ENCODE measurements at regions not wholly inside any gene's neighbourhood (a gene's known extent, or its start where the extent isn't known, plus 50 kb on each side); places are given as distances from the start of the nearest gene placed in this dataset.

GRCh38 chr2:12498704-12499103 is 218.0 kb upstream of the TRIB2 start:
- peaks cover 63% of the 10 kb centered on the region for H3K4me1 Mint-ChIP-seq
- H3K9me3 Mint-ChIP-seq = peaks cover 4% of the 10 kb centered on the region
- H3K27ac Mint-ChIP-seq = peak overlapping the region; percentile 69
- peak overlapping the region; percentile 59 for H3K4me3 Mint-ChIP-seq
- ATAC-seq (replicated peaks) = no peak
- H3K27me3 Mint-ChIP-seq = no peaks in the 10 kb centered on the region
- peaks cover 6% of the 10 kb centered on the region for H3K36me3 Mint-ChIP-seq (ENCODE audit: low read depth)

- H3K9me3 Mint-ChIP-seq = peaks cover 7% of the 10 kb centered on the region
- H3K27ac Mint-ChIP-seq = peak overlapping the region; percentile 88
- no peaks in the 10 kb centered on the region for H3K27me3 Mint-ChIP-seq
- H3K4me3 Mint-ChIP-seq = peak overlapping the region; percentile 61
- ATAC-seq (replicated peaks) = no peak
- H3K4me1 Mint-ChIP-seq = peaks cover 74% of the 10 kb centered on the region
- H3K36me3 Mint-ChIP-seq (ENCODE audit: low read depth) = peaks cover 6% of the 10 kb centered on the region
Measured at GRCh38 chr2:12500899-12501298, 215.8 kb upstream of the TRIB2 start.

GRCh38 chr2:12501469-12502158 is 215.1 kb upstream of the TRIB2 start:
- H3K4me1 Mint-ChIP-seq = peaks cover 74% of the 10 kb centered on the region
- peak; percentile 61 for ATAC-seq (replicated peaks)
- peaks cover 6% of the 10 kb centered on the region for H3K36me3 Mint-ChIP-seq (ENCODE audit: low read depth)
- peaks cover 3% of the 10 kb centered on the region for H3K9me3 Mint-ChIP-seq
- peak overlapping the region; percentile 61 for H3K4me3 Mint-ChIP-seq
- no peaks in the 10 kb centered on the region for H3K27me3 Mint-ChIP-seq
- H3K27ac Mint-ChIP-seq = peak overlapping the region; percentile 88

- peaks cover 3% of the 10 kb centered on the region for H3K9me3 Mint-ChIP-seq
- peaks cover 81% of the 10 kb centered on the region for H3K4me1 Mint-ChIP-seq
- peak; percentile 47 for ATAC-seq (replicated peaks)
- peak overlapping the region; percentile 61 for H3K4me3 Mint-ChIP-seq
- no peaks in the 10 kb centered on the region for H3K27me3 Mint-ChIP-seq
- peaks cover 6% of the 10 kb centered on the region for H3K36me3 Mint-ChIP-seq (ENCODE audit: low read depth)
- H3K27ac Mint-ChIP-seq = peak overlapping the region; percentile 88
Measured at GRCh38 chr2:12502759-12503158, 214.0 kb upstream of the TRIB2 start.

- Mint-ChIP-seq H3K36me3 (ENCODE audit: low read depth) (peaks cover 6% of the 10 kb centered on the region), H3K4me3 (peak overlapping the region; percentile 61), H3K9me3 (peaks cover 3% of the 10 kb centered on the region), H3K4me1 (peaks cover 79% of the 10 kb centered on the region), H3K27me3 (no peaks in the 10 kb centered on the region), H3K27ac (peak overlapping the region; percentile 88)
- ATAC-seq (replicated peaks) = peak; percentile 75
Measured at GRCh38 chr2:12504443-12504842, 212.3 kb upstream of the TRIB2 start.

GRCh38 chr2:12506846-12507245 is 209.9 kb upstream of the TRIB2 start:
- peak; percentile 12 for ATAC-seq (replicated peaks)
- Mint-ChIP-seq H3K4me3 (peak overlapping the region; percentile 57), H3K9me3 (peaks cover 9% of the 10 kb centered on the region), H3K4me1 (peaks cover 82% of the 10 kb centered on the region), H3K27ac (peak overlapping the region; percentile 76), H3K36me3 (ENCODE audit: low read depth) (peaks cover 6% of the 10 kb centered on the region), H3K27me3 (no peaks in the 10 kb centered on the region)

- Mint-ChIP-seq H3K9me3 (peaks cover 9% of the 10 kb centered on the region), H3K27ac (peak overlapping the region; percentile 76), H3K4me3 (peak overlapping the region; percentile 57), H3K27me3 (no peaks in the 10 kb centered on the region), H3K36me3 (ENCODE audit: low read depth) (peaks cover 6% of the 10 kb centered on the region), H3K4me1 (peaks cover 81% of the 10 kb centered on the region)
- peak; percentile 79 for ATAC-seq (replicated peaks)
Measured at GRCh38 chr2:12507295-12507694, 209.4 kb upstream of the TRIB2 start.

- peaks cover 65% of the 10 kb centered on the region for H3K4me1 Mint-ChIP-seq
- peaks cover 5% of the 10 kb centered on the region for H3K9me3 Mint-ChIP-seq
- H3K27me3 Mint-ChIP-seq = no peaks in the 10 kb centered on the region
- no peak overlapping the region for H3K4me3 Mint-ChIP-seq
- H3K36me3 Mint-ChIP-seq (ENCODE audit: low read depth) = no peaks in the 10 kb centered on the region
- no peak overlapping the region for H3K27ac Mint-ChIP-seq
- ATAC-seq (replicated peaks) = no peak
Measured at GRCh38 chr2:12510070-12510469, 206.7 kb upstream of the TRIB2 start.

GRCh38 chr2:12513339-12513738 is 203.4 kb upstream of the TRIB2 start:
- H3K9me3 Mint-ChIP-seq = peaks cover 10% of the 10 kb centered on the region
- no peaks in the 10 kb centered on the region for H3K36me3 Mint-ChIP-seq (ENCODE audit: low read depth)
- no peaks in the 10 kb centered on the region for H3K27me3 Mint-ChIP-seq
- H3K27ac Mint-ChIP-seq = no peak overlapping the region
- H3K4me3 Mint-ChIP-seq = peak overlapping the region; percentile 26
- ATAC-seq (replicated peaks) = peak; percentile 55
- peaks cover 50% of the 10 kb centered on the region for H3K4me1 Mint-ChIP-seq

GRCh38 chr2:12514168-12514567 is 202.6 kb upstream of the TRIB2 start:
- ATAC-seq (replicated peaks) = peak; percentile 65
- Mint-ChIP-seq H3K4me1 (peaks cover 47% of the 10 kb centered on the region), H3K9me3 (peaks cover 10% of the 10 kb centered on the region), H3K36me3 (ENCODE audit: low read depth) (no peaks in the 10 kb centered on the region), H3K27me3 (no peaks in the 10 kb centered on the region), H3K4me3 (peak overlapping the region; percentile 72), H3K27ac (peak overlapping the region; percentile 51)

GRCh38 chr2:12514631-12515437 is 201.9 kb upstream of the TRIB2 start:
- Mint-ChIP-seq H3K27ac (peak overlapping the region; percentile 51), H3K27me3 (no peaks in the 10 kb centered on the region), H3K4me3 (peak overlapping the region; percentile 72), H3K9me3 (peaks cover 10% of the 10 kb centered on the region), H3K36me3 (ENCODE audit: low read depth) (no peaks in the 10 kb centered on the region), H3K4me1 (peaks cover 43% of the 10 kb centered on the region)
- peak; percentile 82 for ATAC-seq (replicated peaks)

- Mint-ChIP-seq H3K27ac (no peak overlapping the region), H3K4me1 (peaks cover 33% of the 10 kb centered on the region), H3K4me3 (peak overlapping the region; percentile 72), H3K9me3 (peaks cover 4% of the 10 kb centered on the region), H3K27me3 (no peaks in the 10 kb centered on the region), H3K36me3 (ENCODE audit: low read depth) (no peaks in the 10 kb centered on the region)
- ATAC-seq (replicated peaks) = no peak
Measured at GRCh38 chr2:12515871-12516270, 200.9 kb upstream of the TRIB2 start.

GRCh38 chr2:12533337-12534005 is 183.3 kb upstream of the TRIB2 start:
- ATAC-seq (replicated peaks) = peak; percentile 24
- H3K4me1 Mint-ChIP-seq = peaks cover 21% of the 10 kb centered on the region
- no peaks in the 10 kb centered on the region for H3K36me3 Mint-ChIP-seq (ENCODE audit: low read depth)
- H3K27ac Mint-ChIP-seq = peak overlapping the region; percentile 56
- H3K27me3 Mint-ChIP-seq = no peaks in the 10 kb centered on the region
- H3K4me3 Mint-ChIP-seq = peak overlapping the region; percentile 7
- peaks cover 4% of the 10 kb centered on the region for H3K9me3 Mint-ChIP-seq

- ATAC-seq (replicated peaks) = no peak
- Mint-ChIP-seq H3K36me3 (ENCODE audit: low read depth) (no peaks in the 10 kb centered on the region), H3K4me1 (peaks cover 21% of the 10 kb centered on the region), H3K9me3 (peaks cover 4% of the 10 kb centered on the region), H3K27ac (no peak overlapping the region), H3K27me3 (no peaks in the 10 kb centered on the region), H3K4me3 (peak overlapping the region; percentile 36)
Measured at GRCh38 chr2:12534646-12535263, 182.0 kb upstream of the TRIB2 start.
